HG02870 (cell line): ENCODE measurements at regions not wholly inside any gene's neighbourhood (a gene's known extent, or its start where the extent isn't known, plus 50 kb on each side); places are given as distances from the start of the nearest gene placed in this dataset.
"Not testable (repeated sequence)": the region's sequence is repeated elsewhere in the genome, so short reads cannot be mapped to it uniquely, and the experiment has no call there.

Experiments used
- ATAC-seq: cut with Tn5 transposase; IDR thresholded peaks from one replicate; pipeline ENCODE4 v1.9.1; 2021; ENCODE audit warnings: mild to moderate bottlenecking, moderate library complexity; ENCODE audit not compliant: unreplicated experiment

- ATAC-seq = no peak
Observed at GRCh38 chr7:83739527-83739926, 90.6 kb upstream of the SEMA3E start.

GRCh38 chr7:83738291-83738835, 89.4 kb upstream of the SEMA3E start:
- no peak for ATAC-seq

GRCh38 chr7:83732305-83732704, 83.4 kb upstream of the SEMA3E start:
- no peak for ATAC-seq

GRCh38 chr7:83731154-83731553, 82.2 kb upstream of the SEMA3E start:
- no peak for ATAC-seq

GRCh38 chr7:83716923-83717322, 68.0 kb upstream of the SEMA3E start:
- not testable (repeated sequence) for ATAC-seq

GRCh38 chr7:83708531-83708930, 59.6 kb upstream of the SEMA3E start:
- ATAC-seq = no peak

GRCh38 chr7:83704564-83704963, 55.6 kb upstream of the SEMA3E start:
- ATAC-seq = no peak

- no peak for ATAC-seq
Observed at GRCh38 chr7:83702446-83702845, 53.5 kb upstream of the SEMA3E start.

- no peak for ATAC-seq
Observed at GRCh38 chr7:83701736-83702135, 52.8 kb upstream of the SEMA3E start.
